Cardiac muscle cell (in vitro differentiated cells and primary cell): ENCODE measurements at regions not wholly inside any gene's neighbourhood (a gene's known extent, or its start where the extent isn't known, plus 50 kb on each side); places are given as distances from the start of the nearest gene placed in this dataset.

Experiments used
- DNase-seq, 2 donors: peaks; one replicate each; pipeline versions ENCODE4 v3.0.0 to v3.0.0-alpha.2; 2010 to 2017; ENCODE audit warnings: low read depth in 1 of 2, low spot score in 1 of 2
- H3K27ac ChIP-seq: fragments of 200-600 bp; sonication (generic); 2 replicates; pipeline ENCODE4 v1.5.1; 2016
- H3K27me3 ChIP-seq: fragments of 200-600 bp; sonication (generic); 2 replicates; pipeline ENCODE4 v1.6.0; 2016; ENCODE audit warnings: control low read depth
- H3K36me3 ChIP-seq: fragments of 200-600 bp; sonication (generic); 2 replicates; pipeline ENCODE4 v1.5.1; 2016; ENCODE audit warnings: control low read depth
- H3K4me1 ChIP-seq: fragments of 200-600 bp; sonication (generic); 2 replicates; pipeline ENCODE4 v1.8.1; 2017; ENCODE audit warnings: low read depth, mild to moderate bottlenecking, mixed run types
- H3K4me3 ChIP-seq: fragments of 200-600 bp; sonication (generic); 2 replicates; pipeline ENCODE4 v1.5.1; 2016; ENCODE audit warnings: mild to moderate bottlenecking
- H3K9me3 ChIP-seq: fragments of 200-600 bp; sonication (generic); 2 replicates; pipeline ENCODE4 v1.5.1; 2017; ENCODE audit warnings: low read depth, mild to moderate bottlenecking, control low read depth
- TF ChIP-seq, protein P1 (sequence below): IDR thresholded peaks from 2 replicates; pipeline ENCODE4 v1.5.1; 2012; ENCODE audit warnings: low read depth, mild to moderate bottlenecking, low read length

DNA sequence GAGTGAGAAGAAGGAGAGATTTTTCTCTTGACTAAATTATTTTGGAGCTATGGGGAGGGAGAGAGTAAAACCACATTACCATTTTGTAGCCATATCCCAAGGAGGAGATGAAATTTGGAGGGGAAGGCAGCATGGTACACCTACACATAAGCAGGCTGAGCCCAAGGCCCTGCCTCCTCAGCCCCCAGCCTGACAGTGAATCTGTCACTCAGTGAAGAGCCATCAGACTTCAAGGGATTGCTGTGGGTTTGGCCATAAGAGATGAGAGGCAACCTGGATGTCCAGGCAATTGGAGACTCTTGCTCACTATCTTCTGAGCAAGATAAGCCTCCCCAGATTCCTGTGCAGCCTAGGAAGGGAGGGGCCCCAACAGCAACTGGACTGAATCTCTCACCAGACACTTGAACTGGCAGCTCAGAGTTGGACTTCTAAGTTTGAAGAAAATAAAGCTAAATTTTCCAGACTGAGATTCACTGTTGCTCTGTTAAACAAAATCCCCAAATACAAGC is 216.6 kb downstream of the SEMA6A start:
- TF ChIP-seq, protein P1, sequence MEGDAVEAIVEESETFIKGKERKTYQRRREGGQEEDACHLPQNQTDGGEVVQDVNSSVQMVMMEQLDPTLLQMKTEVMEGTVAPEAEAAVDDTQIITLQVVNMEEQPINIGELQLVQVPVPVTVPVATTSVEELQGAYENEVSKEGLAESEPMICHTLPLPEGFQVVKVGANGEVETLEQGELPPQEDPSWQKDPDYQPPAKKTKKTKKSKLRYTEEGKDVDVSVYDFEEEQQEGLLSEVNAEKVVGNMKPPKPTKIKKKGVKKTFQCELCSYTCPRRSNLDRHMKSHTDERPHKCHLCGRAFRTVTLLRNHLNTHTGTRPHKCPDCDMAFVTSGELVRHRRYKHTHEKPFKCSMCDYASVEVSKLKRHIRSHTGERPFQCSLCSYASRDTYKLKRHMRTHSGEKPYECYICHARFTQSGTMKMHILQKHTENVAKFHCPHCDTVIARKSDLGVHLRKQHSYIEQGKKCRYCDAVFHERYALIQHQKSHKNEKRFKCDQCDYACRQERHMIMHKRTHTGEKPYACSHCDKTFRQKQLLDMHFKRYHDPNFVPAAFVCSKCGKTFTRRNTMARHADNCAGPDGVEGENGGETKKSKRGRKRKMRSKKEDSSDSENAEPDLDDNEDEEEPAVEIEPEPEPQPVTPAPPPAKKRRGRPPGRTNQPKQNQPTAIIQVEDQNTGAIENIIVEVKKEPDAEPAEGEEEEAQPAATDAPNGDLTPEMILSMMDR = no peak
- Histone ChIP-seq H3K9me3 (no peaks in the 10 kb centered on the region), H3K36me3 (no peaks in the 10 kb centered on the region), H3K4me3 (no peak overlapping the region), H3K4me1 (peaks cover 40% of the 10 kb centered on the region), H3K27me3 (no peaks in the 10 kb centered on the region), H3K27ac (no peak overlapping the region)
- DNase-seq = no peak

DNA sequence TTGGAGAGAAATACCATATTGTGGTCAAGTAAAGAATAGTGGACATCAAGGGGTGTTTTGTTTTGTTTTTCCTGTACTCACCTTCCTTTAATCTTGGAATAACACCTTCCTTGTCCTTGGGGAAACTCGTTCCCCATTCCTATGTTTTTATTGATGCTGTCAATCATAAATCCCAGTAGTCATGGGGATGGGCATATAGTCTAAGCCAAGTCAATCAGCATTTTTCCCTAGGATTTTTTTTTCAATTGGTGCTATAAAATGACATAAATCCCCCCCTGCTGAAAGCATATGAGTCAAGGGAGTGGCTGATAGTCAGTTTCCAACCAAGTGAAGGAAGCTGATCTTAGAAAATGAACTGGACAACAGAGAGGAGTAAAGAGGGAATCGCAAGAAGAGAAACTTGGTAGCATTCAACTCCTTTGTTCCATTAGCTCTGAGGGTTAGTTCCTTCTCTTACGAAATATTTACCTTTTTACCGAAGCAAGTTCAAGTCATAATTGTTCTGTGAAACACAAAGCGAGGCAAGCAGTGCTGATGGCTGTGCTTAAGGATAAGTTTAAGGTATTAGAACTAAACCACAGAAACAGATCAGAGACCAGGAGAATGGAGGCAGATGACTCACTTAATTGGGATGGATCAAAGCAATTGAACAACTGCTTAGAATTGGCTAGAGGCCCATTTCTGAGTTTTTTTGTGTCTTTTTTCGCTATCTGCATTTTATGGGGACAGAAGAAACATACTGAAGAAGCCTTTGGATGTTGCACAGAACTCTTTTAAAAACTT is 218.6 kb downstream of the SEMA6A start:
- no peaks in the 10 kb centered on the region for H3K9me3 ChIP-seq
- DNase-seq = no peak
- no peak overlapping the region for H3K4me3 ChIP-seq
- no peaks in the 10 kb centered on the region for H3K27me3 ChIP-seq
- no peak overlapping the region for H3K27ac ChIP-seq
- no peaks in the 10 kb centered on the region for H3K36me3 ChIP-seq
- TF ChIP-seq, protein P1 = no peak
- H3K4me1 ChIP-seq = peaks cover 35% of the 10 kb centered on the region

DNA sequence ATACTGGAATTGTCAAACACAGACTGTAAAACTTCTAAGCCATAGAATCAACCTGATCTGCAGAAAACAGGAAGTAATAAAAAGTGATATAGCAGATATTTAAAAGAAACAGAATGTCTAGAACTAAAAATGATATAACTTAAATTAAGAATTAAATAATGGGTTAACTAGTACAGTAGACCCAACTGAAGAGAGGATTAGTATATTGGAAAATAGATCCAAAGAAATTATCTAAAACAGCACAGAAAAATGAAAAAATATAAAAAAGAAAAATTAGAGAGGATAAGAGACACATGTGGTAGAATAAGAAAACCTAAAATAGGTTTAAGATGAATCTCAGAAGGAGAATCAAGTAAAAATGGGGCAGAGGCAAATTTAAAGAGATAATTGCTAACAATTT is 219.9 kb downstream of the SEMA6A start:
- H3K4me3 ChIP-seq = no peak overlapping the region
- DNase-seq = no peak
- peaks cover 21% of the 10 kb centered on the region for H3K4me1 ChIP-seq
- H3K27me3 ChIP-seq = no peaks in the 10 kb centered on the region
- no peaks in the 10 kb centered on the region for H3K36me3 ChIP-seq
- H3K9me3 ChIP-seq = no peaks in the 10 kb centered on the region
- TF ChIP-seq, protein P1 = no peak
- no peak overlapping the region for H3K27ac ChIP-seq

DNA sequence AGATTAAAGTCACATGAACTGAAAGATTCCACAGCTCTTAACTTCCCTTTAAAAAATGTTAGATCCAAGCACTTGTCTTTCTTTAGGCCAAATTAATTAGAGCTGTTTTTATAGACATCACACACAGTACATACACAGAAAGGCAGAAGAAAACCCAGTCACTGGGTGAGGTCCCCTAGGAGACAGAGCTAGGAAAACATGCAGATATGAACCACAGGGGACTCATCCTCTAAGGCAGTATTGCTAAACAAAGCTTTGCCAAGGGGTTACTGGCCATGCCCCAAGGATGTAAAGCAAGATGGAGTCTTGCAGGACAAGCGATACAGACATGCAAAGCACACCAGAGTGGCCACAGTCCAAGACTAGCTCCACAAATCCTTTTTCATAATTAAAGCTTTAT is 227.0 kb downstream of the SEMA6A start:
- TF ChIP-seq, protein P1 = no peak
- Histone ChIP-seq H3K9me3 (no peaks in the 10 kb centered on the region), H3K4me1 (no peaks in the 10 kb centered on the region), H3K27ac (no peak overlapping the region), H3K36me3 (no peaks in the 10 kb centered on the region), H3K4me3 (no peak overlapping the region), H3K27me3 (no peaks in the 10 kb centered on the region)
- DNase-seq = no peak

DNA sequence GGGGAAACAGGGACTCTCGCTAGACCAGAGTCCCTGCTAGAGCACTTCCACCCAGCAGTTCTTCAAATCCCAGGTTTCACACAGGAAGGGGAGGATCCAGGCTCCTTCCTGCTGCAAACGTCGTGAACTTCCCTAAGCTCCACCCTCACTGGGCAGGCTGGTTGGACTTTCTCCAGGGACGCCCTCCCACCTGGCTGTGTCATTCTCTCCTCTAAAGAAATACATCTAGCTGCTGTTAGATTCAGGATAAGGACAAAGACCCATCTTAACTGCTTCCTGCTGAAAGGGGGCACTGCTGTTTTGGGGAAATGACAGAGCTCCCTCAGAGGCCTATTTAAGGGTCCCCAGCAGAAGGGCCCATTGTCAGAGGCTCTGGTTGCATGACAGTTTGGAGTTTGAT is 230.7 kb downstream of the SEMA6A start:
- Histone ChIP-seq H3K4me3 (no peak overlapping the region), H3K4me1 (no peaks in the 10 kb centered on the region), H3K27me3 (no peaks in the 10 kb centered on the region), H3K36me3 (no peaks in the 10 kb centered on the region), H3K9me3 (no peaks in the 10 kb centered on the region), H3K27ac (no peak overlapping the region)
- TF ChIP-seq, protein P1 = no peak
- no peak for DNase-seq
